GM21515 (cell line): ENCODE measurements at regions not wholly inside any gene's neighbourhood (a gene's known extent, or its start where the extent isn't known, plus 50 kb on each side); places are given as distances from the start of the nearest gene placed in this dataset.

Experiments used
- ATAC-seq: cut with Tn5 transposase; IDR thresholded peaks from one replicate; pipeline ENCODE4 v1.9.1; 2021; ENCODE audit not compliant: unreplicated experiment

DNA sequence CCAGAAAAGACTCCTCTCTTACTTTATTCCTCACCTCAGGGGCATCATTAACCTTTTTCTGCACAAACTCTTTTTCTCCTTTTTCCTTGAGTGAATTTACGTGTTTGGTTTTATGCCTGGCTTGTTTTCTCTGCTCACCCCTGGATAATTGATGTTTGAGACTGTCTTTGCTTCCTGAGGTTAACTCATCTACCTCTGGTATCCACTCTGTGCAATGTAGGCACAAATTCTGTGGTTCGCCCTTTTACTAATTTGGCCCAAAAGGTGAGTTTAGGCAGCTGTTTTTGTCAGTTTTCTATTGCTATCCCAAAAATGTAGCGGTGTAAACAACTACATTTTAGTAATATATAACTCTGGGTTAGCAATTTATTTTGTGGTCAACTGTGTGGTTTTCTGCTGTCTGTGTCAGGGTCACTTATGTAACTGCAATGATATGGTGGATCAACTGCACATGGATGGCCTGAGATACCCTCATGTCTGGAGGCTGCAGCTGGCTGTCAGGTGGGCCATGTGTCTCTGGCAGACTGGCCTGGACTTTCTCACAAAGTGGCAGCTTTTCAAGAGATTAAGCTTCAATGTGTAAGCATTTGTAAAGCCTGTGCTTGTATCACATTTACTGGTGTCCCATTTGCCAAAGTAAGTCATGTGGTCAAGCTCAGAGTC is 329.7 kb downstream of the FSIP2 start:
- ATAC-seq: no peak

GRCh38 chr2:186069676-186070075 is 331.1 kb downstream of the FSIP2 start:
- ATAC-seq: no peak

- ATAC-seq: no peak
Observed at GRCh38 chr2:186085226-186085625, 346.6 kb downstream of the FSIP2 start.

- ATAC-seq: no peak
Observed at GRCh38 chr2:186093174-186093573, 354.6 kb downstream of the FSIP2 start.

- no peak for ATAC-seq
Observed at GRCh38 chr2:186098821-186099220, 360.2 kb downstream of the FSIP2 start.

GRCh38 chr2:186099826-186100225 is 361.2 kb downstream of the FSIP2 start:
- no peak for ATAC-seq

- ATAC-seq: no peak
Observed at GRCh38 chr2:186100636-186101035, 362.0 kb downstream of the FSIP2 start.

- no peak for ATAC-seq
Observed at GRCh38 chr2:186101616-186102015, 363.0 kb downstream of the FSIP2 start.

- no peak for ATAC-seq
Observed at GRCh38 chr2:186103276-186103675, 364.7 kb downstream of the FSIP2 start.

GRCh38 chr2:186105016-186105724 is 366.6 kb downstream of the FSIP2 start:
- ATAC-seq: no peak

- ATAC-seq: no peak
Observed at GRCh38 chr2:186108470-186108869, 369.9 kb downstream of the FSIP2 start.

DNA sequence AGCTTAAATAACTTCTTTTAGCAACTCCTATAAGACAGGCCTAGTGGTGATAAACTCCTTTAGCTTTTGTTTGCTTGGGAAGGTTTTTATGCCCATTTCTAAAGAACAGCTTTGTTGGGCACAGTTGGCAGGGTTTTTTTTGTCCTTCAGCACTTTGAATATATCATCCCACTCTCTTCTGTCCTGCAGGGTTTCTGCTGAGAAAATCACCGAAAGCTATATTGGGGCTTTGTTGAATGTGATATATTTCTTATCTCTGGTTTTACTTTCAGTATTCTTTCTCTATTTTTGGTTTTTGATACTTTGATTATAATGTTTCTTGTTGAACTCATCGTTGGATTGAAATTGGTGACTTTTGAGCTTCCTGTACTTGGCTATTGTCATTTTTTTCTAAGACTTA is 372.8 kb upstream of the ZC3H15 start:
- no peak for ATAC-seq

DNA sequence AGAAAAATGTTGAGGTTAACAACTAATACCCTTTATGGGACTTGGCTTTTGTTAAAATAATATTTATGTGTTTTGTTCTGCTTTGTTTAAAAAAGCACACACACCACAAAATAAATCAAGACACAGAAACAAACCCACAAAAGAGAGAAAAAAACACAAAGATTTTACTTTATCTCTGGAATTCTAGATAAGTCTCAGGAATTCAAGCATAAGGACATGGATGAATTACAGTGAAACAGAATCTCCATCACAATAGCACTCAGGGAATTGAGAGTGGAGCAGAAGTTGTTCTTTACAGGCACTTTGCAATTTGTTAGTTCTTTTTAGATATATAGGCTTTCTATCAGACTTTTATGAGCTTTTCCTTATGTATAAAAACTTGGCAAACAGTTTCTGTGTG is 360.9 kb upstream of the ZC3H15 start:
- ATAC-seq: no peak

GRCh38 chr2:186125625-186126024 is 360.4 kb upstream of the ZC3H15 start:
- ATAC-seq: no peak

DNA sequence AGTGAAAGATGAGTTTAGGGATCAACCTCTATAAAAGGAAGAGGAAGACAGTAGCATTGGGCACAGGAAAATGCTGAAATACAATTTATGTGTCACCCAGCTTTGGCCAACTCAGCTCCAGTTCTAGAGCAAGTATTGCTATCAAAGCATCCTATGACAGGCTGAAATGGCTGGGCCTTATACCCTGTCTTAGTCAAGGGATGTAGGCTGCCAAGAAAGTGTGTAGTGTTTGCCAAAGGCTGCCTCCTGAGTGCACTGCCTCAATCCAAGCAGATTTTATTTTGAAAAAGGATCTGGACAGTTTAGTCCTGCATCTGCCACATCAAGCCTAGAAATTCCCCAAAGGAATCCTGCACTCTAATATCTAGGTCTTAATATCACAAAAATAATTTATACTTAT is 359.9 kb upstream of the ZC3H15 start:
- no peak for ATAC-seq

GRCh38 chr2:186129767-186130581 is 356.1 kb upstream of the ZC3H15 start:
- ATAC-seq: no peak

DNA sequence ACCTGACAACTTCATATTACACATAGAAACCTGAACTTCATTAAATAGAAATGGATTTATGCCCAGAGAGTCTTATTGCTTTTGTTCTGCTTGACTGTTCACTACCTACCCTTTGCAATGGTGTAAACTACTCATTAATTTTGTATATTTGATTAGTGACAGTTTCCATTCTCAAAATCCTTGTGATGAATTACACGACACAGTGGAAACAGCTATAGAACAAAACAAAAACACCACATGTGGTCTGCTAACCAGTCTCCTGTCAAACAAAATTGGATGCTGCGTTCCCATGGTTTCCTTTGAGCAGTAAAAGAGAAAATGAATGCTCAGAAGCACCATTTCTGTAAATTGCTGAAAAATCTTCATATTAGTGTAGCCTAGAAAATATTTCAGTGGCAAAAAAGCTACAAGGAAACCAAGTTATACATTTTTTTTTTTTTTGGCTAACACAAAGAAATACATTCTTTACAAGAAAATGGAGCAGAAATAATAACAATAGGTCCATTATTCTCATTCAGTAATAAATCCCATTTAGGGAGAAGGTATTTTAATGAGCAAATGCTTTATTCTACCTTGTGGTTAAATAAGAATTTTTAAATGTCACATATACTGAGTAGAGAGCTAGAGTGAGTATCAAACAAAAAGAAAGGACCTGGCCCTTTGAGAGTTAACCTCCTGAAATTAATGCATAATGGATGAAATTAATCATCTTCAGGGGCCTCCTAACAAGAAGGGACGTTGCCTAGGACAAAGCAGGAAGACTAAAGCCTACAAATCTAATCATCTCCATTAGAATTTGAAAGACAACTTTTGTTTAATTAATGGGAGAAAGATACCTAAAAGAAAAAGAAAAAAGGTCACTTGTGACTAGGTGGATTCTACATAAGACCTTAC is 355.1 kb upstream of the ZC3H15 start:
- no peak for ATAC-seq

- ATAC-seq: no peak
Observed at GRCh38 chr2:186135686-186136085, 350.4 kb upstream of the ZC3H15 start.

- no peak for ATAC-seq
Observed at GRCh38 chr2:186136860-186137259, 349.2 kb upstream of the ZC3H15 start.

GRCh38 chr2:186138845-186139244 is 347.2 kb upstream of the ZC3H15 start:
- ATAC-seq: no peak

DNA sequence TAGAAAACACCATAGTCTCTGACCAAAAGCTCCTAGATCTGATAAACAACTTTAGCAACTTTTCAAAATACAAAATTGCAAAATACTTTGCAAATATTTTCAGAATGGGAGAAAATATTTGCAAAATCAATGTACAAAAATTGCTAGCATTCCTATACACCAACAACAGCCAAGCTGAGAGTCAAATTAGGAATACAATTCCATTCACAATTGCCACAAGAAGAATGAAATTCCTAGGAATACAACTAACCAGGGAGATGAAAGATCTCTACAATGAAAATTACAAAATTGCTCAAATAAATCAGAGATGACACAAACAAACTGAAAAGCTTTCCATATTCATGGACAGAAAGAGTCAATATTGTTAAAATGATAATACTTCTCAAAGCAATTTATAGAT is 327.0 kb upstream of the ZC3H15 start:
- ATAC-seq: no peak
